HG02981 (cell line): ENCODE measurements at regions not wholly inside any gene's neighbourhood (a gene's known extent, or its start where the extent isn't known, plus 50 kb on each side); places are given as distances from the start of the nearest gene placed in this dataset.

Experiments
- ATAC-seq: cut with Tn5 transposase; IDR thresholded peaks from one replicate; pipeline ENCODE4 v1.9.1; 2021; ENCODE audit warnings: mild to moderate bottlenecking, moderate library complexity; ENCODE audit not compliant: unreplicated experiment

DNA sequence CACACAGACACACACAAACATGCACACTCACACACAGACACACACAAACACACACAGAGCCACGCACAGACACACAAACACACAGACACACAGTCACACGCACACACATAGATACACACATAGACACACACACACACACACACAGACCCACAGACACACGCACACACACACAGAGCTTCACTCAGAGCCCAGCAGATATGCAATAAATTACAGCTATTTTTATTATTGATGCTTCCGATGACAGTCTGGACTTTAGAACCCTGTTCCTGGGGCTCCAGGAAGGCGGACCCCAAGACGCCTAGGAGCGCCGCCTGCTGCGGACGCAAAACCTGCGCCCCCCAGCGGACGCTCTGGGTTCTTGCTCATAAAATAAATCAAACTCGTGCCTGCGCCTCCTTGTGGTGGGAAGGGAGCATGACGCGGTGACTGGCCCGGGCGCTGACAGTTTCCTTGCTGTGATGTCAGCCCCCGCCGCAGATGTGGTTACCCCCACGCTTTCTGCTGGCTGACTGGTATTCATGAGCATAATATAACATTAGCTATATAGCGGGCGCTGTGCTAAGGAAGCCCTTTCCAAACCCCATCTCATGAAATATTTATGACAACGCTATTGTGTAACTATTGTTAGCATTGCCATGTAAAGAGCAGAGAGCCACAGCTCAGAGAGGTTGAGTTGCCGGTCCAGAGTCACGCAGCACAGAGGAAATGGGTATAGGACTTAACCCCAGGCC lies 64.4 kb upstream of the TM9SF2 start:
- peak; percentile 34 for ATAC-seq

DNA sequence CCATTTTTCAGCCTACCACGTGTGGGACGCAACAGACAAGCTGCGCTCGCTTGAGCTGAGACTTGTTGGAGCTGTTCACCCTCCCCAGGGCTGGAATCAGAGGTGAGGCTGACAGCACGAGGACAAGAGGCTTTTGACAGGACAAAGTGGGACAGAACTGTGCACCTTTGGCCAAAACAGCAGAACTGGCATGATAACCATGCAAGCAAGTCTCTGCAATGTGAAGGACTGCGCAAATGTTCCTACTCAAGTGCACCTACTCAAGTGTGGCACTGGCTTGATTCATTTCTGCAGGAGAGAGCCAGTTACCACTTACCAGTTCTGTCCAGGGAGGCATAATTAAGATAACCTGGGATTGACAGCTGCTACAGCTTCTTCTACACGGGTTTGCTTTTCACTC lies 62.2 kb upstream of the TM9SF2 start:
- no peak for ATAC-seq

DNA sequence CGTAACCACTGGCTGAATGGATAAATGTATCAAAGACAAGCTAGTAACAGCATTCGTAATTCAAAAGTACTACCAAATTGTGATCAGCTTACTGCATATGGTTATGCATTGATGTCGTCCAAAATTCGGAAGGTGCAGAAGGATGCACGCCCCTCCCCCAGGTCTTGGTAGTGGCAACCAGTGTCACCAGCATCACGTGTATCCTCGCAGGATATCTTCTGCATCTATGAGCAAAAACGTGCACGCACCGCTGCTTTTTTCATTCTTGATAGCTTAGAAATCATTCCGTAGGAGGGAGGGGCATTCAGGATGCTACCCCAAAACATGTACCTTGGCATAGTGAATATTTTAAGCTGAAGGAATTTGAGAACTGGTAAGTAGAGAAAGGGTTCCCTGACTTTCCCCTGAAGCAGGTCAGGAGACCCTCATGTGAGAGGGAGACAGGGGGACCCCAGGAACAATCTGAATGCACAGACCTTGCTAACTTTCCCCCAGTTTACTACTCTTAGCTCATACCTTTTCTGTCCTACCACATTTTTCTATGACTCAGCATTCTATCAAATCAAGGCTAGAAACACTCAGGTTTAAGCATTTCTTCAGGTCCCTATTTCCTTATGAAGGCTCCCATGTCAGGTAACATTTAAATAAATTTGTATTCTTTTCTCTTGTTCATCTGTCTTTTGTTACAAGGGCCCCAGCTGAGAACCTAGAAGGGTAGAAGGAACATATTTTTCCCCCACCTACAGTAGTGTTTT lies 61.2 kb upstream of the TM9SF2 start:
- no peak for ATAC-seq

DNA sequence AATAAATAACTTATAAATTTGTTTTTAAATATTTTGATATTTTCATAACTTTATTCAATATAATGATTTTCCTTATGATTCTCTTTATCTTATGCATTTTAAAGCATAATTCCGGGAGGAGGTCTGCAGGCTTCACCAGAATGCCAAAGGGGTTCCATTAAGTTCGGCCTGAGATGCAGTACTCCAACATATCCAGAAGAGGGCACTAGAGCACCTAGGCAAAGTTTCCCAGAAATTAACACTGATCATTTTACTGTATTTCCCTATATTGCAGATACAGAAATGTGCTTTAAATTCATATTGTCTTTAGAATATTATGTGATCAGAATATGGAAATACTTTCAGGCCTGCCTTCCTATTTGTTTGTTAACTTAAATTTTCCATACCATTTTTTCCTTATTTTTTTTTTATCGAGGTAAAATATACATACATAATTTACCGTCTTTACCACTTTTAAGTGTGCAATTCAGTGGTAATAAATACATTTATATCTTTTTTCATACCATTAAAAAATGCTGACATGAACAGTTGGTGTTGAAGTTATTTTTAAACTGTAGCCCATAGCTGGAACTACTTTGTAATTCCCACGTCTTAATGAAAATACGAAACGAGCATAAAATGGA lies 58.9 kb upstream of the TM9SF2 start:
- no peak for ATAC-seq

DNA sequence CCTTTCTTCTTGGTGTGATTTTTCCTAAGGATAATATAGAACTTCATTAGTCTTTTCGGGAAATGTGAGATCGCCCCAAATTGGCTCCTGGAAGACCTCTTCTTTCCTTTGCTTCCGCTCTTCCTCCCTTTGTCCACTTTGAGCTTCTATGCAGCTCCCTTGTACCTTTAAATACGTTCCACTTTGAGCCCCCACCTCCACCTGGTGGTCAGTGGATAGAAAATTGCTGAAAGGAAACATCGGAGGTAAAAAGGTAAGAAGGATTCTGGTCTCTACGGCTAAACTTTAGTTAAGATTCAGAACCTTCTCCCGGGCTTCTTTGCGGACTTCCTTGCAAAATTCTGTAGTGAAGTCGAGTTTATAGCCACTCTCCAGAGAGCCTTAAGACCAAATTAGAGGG lies 55.0 kb upstream of the TM9SF2 start:
- ATAC-seq: no peak

DNA sequence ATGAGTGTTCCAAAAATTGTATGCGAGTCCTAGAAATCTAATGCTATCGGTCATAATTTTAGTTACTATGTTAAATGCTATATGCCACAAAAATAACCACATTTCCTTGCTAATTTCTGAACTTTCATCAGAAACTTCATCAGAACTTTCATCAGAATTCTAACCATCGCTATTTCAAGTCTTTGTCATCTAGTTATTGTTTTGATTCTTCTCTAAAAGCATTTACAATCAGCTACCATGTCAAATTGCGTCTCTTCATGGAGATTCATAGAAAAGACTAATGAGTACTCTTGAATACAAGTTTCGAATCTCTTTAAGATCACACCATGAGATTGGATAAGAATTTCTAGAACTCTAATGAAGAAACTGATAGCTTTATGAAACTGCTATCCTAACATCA lies 52.7 kb upstream of the TM9SF2 start:
- ATAC-seq: no peak

DNA sequence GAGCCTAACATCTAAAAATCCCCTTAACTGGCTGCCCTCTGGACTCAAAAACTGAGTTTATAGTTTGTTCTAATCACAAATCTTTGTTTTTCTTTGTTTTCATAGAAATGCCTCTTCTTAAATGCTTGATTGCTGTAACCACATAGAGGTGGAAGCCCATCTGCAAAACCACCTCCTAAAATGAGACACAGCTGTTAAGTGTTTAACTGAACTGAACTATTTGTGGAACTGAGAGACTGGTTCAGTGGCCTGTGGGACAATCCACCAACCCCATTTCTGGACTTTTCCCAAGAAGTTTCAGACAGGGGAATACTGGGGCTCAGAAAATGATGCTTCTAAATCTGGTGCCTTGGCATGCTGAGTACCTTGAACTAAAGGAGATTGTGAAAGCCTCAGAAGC lies 50.9 kb upstream of the TM9SF2 start:
- no peak for ATAC-seq
